ENCODE measurements at regions not wholly inside any gene's neighbourhood (a gene's known extent, or its start where the extent isn't known, plus 50 kb on each side); places are given as distances from the start of the nearest gene placed in this dataset.
"Not testable (repeated sequence)": the region's sequence is repeated elsewhere in the genome, so short reads cannot be mapped to it uniquely, and the experiment has no call there.

- no peak for DNase-seq
Measured at GRCh38 chr1:191346381-191346780, 811.9 kb upstream of the RGS18 start.

DNA sequence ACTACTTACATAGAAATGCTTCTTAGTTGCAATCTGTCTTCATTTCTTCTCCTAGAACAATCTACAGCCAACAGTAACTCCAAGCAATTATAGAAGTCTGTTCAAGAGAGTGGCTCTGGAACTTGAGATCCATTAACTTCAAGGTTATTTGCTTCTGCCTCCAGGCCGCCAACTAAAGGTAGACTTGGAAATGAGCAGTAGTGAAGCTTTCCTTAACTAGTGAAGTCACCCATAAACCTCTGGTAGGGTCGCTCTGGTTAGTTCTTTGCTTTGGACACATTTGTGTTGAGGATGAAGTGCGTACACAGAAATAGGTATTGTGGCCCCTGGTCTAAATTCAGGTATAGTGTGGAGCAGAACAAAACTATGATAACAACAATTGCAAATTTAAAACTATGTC, 809.9 kb upstream of the RGS18 start:
- DNase-seq: no peak

DNA sequence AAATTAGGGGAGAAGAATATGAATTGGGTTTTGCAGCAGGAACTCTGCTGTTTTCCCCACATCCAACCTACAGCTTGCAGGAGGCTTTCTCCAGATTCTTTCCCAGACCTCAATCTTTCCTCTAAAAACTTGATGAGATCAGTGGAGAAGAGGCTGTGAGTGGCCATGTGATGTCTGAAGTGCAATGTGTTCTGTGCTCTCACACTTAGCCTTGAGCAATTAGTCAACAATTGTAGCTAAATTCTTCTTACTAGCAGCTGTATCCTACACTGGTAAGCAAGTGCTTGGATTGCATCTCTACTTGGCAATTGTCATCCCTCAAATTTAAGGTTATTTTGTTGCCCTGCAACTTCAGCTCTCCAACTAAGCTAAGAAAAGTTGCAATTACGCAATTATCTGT, 807.3 kb upstream of the RGS18 start:
- no peak for DNase-seq

DNA sequence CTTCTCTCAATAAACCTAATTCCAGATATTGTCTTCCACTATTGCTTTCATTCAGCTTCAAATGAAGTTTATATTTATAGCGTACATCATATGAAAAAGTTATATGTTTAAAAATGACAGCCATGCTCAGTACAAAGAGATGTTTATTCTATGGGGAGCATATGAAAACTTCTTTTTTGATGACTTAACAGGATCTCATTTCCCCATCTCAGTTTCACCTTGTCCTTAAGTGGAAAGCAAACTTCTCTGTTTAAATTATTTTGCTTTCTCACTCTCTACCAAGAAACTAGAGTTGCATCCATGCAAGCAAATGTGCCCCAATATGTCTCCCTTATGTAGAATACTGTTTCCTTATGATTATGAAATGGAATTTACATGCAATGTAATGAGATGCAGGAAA, 799.5 kb upstream of the RGS18 start:
- DNase-seq: no peak

- DNase-seq: no peak
Measured at GRCh38 chr1:191366686-191367085, 791.6 kb upstream of the RGS18 start.

DNA sequence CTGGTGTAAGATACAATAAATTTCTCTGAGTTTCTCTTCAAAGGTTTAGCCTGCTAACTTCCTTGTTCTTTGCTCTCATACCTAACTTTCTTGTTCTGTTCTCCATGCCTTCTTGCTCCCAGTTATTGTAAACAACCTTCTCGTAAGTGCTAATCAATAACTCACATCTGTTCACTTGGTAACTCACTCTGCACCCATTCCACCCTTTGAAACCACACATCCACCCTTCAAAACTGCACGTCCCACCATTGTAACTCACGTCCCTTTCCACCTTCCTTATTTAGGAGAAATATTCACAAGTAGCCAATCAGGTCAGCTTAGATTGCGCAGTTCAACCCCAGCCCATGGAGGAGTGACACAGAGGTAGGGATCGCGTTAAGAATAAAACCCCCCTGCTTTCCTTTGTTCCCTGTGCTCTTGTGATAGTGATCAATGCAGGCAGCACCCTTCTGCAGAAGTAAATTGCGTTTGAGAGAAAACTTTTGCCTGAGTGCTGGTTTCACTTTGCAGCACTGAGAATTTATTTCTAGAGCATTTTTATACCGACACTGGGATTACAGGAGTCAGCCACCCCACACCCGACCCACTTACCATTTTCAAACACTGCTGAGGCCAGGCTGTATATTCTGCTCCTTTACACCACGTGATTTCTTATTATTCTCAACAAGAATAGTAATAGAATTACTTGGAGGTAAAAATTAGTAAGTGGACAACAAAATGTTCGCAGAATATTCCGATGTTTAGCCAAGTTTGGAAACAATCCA, 789.2 kb upstream of the RGS18 start:
- DNase-seq: no peak

GRCh38 chr1:191371626-191372025, 786.6 kb upstream of the RGS18 start:
- DNase-seq: no peak

DNA sequence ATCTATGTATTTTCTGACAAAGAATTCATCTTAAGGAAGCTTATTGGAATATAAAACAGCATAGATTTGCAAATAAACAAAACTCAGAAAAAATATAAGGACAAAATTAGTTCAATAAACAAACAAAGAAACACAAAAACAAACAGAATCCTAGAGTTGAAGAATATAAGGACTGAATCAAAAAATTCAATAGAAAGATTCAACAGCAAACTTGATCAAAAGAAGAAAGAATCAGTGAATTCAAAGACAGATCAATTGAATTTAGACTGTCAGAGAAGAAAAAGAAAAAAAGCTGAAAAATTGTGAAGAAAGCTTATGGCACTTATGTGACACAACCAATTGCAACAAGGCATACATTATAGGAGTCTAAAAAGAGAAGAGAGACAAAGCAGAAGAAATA, 770.0 kb upstream of the RGS18 start:
- no peak for DNase-seq

- no peak for DNase-seq
Measured at GRCh38 chr1:191396622-191397021, 761.6 kb upstream of the RGS18 start.

GRCh38 chr1:191398551-191398950, 759.7 kb upstream of the RGS18 start:
- DNase-seq: no peak

GRCh38 chr1:191405417-191405816, 752.8 kb upstream of the RGS18 start:
- DNase-seq: no peak

DNA sequence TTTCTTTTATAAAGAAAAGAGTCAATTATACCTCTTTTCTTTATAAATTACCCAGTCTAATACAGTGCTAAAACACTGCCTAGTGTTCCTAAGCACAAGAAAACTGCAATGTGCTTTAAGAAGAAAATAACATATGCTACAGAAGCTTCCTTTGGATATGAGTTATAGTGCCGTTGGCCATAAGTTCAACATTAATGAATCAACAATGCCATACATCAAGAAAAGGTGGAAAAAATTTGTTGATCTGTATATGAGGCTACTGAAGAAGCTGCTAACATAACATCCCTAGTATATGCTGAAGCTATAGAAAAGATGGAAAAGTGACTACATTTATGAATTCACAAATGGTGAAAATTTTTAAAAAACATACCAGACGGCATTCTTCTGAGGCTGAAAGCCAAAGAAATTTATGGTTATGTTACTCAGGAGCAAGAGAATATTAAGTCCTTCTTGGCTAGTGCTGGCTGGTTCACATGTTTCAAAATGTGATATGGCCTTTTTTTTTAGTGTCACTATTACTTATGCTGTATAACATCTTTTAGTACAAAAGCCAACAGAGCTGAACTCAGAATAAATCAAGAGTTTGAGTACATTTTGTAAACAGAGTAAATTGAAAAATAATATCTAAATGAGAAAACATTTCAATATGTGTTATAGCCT, 743.2 kb upstream of the RGS18 start:
- DNase-seq: no peak

GRCh38 chr1:191419842-191420241, 738.4 kb upstream of the RGS18 start:
- no peak for DNase-seq

- no peak for DNase-seq
Measured at GRCh38 chr1:191427593-191427992, 730.7 kb upstream of the RGS18 start.

GRCh38 chr1:191432817-191433216, 725.4 kb upstream of the RGS18 start:
- no peak for DNase-seq

DNA sequence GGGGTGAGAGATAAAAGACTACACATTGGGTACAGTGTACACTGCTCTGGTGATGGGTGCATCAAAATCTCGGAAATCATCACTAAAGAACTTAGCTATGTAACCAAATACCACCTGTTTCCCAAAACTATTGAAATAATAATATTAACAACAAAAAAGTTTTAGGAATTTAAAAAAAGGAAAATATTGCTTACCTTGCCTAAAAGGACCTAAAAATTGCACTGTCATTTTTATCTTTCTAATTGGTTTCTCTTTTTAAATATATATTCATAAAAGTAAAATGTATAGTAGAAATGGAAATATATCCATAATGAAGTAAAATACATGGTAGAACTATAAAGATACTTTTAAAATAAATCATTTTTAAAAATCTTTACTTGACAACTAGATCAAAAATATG, 719.3 kb upstream of the RGS18 start:
- DNase-seq: no peak

GRCh38 chr1:191448279-191448678, 710.0 kb upstream of the RGS18 start:
- DNase-seq: not testable (repeated sequence)

DNA sequence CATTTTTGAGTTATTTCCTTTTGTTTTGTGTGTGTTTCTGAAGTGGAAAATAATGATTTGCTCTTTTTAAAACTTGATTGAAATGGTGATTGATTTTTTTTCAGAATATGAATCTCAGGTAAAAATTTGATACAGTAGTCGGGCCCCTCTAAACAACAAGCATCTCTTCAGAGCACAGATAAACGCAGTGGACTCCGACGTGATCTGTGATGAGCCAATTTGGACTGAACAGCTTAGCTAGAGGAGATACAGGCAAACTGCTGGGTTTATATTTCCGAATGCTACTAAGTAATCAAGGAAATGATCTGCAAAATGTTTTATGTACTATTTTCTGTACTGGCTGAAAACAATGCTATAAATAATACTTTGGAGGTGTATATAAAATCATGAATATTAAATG, 705.7 kb upstream of the RGS18 start:
- no peak for DNase-seq

DNA sequence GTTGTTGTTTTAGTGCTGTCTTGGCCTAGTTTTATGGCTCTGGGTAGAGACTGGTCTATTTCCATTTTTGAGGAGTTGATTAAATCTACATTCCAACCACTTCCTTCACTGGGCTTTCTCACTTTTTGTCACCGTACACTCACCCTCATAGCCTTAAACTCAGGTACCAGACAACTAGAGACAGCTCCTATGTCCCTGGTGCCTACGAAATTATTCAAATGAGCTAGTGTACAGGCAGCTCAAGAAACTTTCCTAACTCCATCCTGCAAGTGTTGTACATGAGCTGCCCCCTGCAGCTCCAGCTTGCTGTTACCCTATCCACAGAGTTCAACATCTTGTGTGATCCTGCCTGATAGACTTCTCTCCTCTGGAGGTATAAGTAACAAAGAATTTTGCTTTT, 704.8 kb upstream of the RGS18 start:
- DNase-seq: no peak

DNA sequence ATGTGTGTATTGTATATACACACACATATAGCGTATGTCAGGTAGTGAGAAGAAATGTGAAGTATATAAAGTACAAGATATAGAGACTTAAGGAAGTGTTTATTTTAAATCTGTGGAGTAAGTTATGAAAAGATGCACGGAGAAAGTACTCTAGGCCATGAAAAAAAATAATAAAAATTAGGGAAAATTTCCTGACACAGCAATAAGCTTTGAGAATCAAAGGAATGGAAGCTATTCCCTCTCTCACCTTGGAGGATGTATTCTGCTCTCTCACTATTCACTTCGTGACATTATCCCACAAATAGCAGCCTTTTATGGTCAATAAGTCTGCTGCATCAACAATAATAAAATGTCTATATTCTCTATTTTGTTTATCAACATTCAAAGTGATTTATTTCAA, 700.4 kb upstream of the RGS18 start:
- DNase-seq: no peak

DNA sequence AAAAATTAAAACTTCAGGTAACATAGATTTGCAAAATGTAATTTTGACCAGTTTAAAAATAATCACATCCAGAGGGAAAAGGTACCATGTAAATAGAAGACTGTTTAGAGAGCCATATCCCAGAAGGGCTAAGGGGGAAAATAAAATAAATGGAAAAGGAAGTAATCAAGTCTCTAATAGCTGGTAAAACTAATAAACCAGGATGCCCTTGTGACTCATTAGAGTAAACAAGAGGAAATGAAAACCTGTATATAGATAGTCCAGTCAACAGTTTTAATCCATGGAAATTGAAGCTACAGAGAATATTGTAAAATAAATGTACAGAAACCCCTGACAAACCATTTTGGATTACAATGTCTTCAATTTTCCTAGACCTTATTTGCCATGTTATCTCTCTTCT, 698.0 kb upstream of the RGS18 start:
- DNase-seq: no peak

DNA sequence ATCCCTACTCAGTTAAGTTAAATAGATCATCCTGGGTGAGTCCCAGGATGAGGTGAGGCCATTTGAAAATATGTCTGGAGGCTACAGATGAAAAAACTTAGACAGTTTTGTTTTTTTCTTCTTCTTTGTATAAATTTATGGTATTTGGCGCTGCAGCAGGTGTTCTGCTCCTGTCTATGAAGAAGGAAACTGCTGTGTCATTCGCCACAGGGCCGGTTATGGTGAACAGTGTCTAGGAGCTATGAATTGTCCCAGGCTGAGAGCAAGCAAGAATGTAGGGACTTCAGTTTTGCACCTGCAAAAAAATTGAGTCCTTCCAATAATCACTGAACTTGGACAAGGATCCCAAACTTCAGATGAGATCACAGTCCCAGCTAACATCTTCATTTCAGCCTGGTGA, 674.3 kb upstream of the RGS18 start:
- no peak for DNase-seq

DNA sequence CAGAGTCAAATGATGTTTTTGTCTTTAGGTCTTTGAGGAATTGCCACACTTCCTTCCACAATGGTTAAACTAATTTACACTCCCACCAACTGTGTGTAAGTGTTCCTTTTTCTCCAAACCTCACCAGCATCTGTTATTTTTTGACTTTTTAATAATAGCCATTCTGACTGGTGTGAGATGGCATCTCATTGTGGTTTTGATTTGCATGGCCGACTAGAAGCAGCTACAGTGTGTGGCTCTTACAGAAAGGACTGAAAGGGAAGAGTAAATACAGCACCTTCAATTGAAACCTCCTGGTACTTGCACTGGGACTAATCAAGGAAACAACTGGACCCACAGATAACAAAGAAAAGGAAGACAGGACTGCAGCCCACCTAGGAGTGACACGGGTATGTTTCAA, 668.0 kb upstream of the RGS18 start:
- no peak for DNase-seq

Measured in nucleus accumbens (tissue), 56 donors.